GM19438 (cell line): ENCODE measurements at regions not wholly inside any gene's neighbourhood (a gene's known extent, or its start where the extent isn't known, plus 50 kb on each side); places are given as distances from the start of the nearest gene placed in this dataset.

Source experiments
- ATAC-seq: cut with Tn5 transposase; IDR thresholded peaks from one replicate; pipeline ENCODE4 v1.9.1; 2021; ENCODE audit warnings: low read depth; ENCODE audit not compliant: unreplicated experiment

- no peak for ATAC-seq
Measured at GRCh38 chr20:60266177-60266823, 308.1 kb downstream of the CDH26 start.

GRCh38 chr20:60268491-60268890, 310.3 kb downstream of the CDH26 start:
- ATAC-seq: no peak

- ATAC-seq: no peak
Measured at GRCh38 chr20:60269573-60270162, 311.4 kb downstream of the CDH26 start.

GRCh38 chr20:60270341-60270740, 312.1 kb downstream of the CDH26 start:
- no peak for ATAC-seq

GRCh38 chr20:60271597-60271996, 313.4 kb downstream of the CDH26 start:
- ATAC-seq: no peak

GRCh38 chr20:60272790-60273189, 314.6 kb downstream of the CDH26 start:
- no peak for ATAC-seq

GRCh38 chr20:60274717-60275116, 316.5 kb downstream of the CDH26 start:
- ATAC-seq: no peak

GRCh38 chr20:60281295-60281694, 323.1 kb downstream of the CDH26 start:
- ATAC-seq: no peak

GRCh38 chr20:60283281-60283680, 325.1 kb downstream of the CDH26 start:
- no peak for ATAC-seq

- no peak for ATAC-seq
Measured at GRCh38 chr20:60286764-60287163, 328.5 kb downstream of the CDH26 start.

GRCh38 chr20:60288945-60289344, 330.7 kb downstream of the CDH26 start:
- ATAC-seq: no peak

GRCh38 chr20:60292001-60292520, 333.8 kb downstream of the CDH26 start:
- no peak for ATAC-seq

GRCh38 chr20:60294632-60295031, 336.4 kb downstream of the CDH26 start:
- no peak for ATAC-seq

- ATAC-seq: no peak
Measured at GRCh38 chr20:60295214-60295613, 337.0 kb downstream of the CDH26 start.

- no peak for ATAC-seq
Measured at GRCh38 chr20:60297649-60298048, 339.4 kb downstream of the CDH26 start.

- ATAC-seq: no peak
Measured at GRCh38 chr20:60298647-60299046, 340.4 kb downstream of the CDH26 start.

- ATAC-seq: no peak
Measured at GRCh38 chr20:60299951-60300350, 341.7 kb downstream of the CDH26 start.

GRCh38 chr20:60300374-60300773, 342.2 kb downstream of the CDH26 start:
- ATAC-seq: no peak

- ATAC-seq: no peak
Measured at GRCh38 chr20:60302875-60303274, 344.7 kb downstream of the CDH26 start.

GRCh38 chr20:60304026-60304590, 345.9 kb downstream of the CDH26 start:
- no peak for ATAC-seq

GRCh38 chr20:60304931-60305330, 346.7 kb downstream of the CDH26 start:
- no peak for ATAC-seq

GRCh38 chr20:60306105-60306504, 347.9 kb downstream of the CDH26 start:
- no peak for ATAC-seq
